HS-5 (cell line): ENCODE measurements at regions not wholly inside any gene's neighbourhood (a gene's known extent, or its start where the extent isn't known, plus 50 kb on each side); places are given as distances from the start of the nearest gene placed in this dataset.

Source experiments
- DNase-seq: peaks from one replicate; pipeline ENCODE4 v3.0.0-alpha.2; 2012; ENCODE audit warnings: low read depth

DNA sequence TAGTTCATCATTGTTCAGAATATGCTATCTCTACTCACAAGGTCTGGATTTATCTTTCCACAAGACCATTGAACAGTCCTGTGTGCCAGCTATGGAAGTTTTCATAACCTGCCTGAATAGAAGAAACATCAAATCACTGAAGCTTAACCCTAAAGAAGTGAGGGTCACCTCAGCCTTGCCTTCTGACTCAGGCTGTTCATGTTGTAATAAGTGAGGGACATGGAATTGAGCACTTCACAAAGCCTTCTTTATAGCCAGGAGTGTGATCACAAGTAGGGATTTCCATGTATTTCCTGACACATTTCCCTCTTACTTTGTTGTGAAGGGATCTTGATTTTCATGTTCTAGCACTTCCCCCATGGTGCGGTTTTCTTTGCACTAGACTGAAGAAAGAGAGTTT, 577.5 kb upstream of the WWC1 start:
- no peak for DNase-seq

DNA sequence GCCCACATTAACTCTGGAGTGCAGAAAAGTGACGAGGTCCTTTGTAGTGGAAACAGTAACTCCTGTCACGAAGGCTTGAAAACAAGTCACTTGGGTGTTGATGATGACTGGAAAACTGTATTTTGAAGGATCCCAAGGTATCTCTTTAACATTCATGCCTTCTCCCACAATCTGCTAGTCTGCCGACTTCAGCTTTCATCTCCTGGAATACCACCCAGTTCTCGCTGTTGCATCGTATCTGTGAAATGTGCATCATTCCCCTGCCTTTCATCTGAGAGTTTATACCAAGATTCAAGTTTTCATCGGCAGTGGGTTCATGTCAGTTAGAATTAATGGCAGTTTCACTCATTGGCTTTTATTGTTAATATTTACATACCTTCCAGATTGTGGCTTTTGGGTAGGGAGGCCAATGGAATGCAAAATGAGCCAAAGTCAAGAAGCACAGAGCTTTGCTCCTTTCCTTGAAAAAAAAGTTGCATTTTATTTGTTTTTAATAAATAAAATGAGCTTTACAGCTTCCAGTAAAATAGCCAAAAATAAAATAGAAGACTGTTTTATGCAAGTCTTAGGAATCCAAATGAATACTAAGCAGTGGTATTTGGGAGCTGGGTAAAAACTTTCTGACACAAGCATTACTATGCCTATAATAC, 575.2 kb upstream of the WWC1 start:
- DNase-seq: no peak

DNA sequence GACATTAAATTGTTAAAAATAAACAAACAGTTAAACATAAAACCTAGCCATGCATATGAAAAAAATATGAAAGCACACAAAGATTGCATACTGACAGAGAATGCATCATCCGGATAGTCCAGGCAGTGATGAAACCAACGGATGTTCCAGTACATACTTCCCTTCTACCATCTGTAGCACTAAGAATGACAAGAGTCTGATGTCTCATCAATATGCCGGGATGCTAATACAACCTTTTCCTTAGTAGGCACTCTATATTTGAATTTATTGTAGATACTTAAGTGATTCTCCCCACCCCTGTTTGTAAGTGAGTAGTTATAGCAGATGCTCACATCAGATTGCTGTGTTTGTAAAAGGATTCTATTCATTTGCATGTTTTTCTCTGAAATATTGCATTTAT, 571.2 kb upstream of the WWC1 start:
- no peak for DNase-seq

DNA sequence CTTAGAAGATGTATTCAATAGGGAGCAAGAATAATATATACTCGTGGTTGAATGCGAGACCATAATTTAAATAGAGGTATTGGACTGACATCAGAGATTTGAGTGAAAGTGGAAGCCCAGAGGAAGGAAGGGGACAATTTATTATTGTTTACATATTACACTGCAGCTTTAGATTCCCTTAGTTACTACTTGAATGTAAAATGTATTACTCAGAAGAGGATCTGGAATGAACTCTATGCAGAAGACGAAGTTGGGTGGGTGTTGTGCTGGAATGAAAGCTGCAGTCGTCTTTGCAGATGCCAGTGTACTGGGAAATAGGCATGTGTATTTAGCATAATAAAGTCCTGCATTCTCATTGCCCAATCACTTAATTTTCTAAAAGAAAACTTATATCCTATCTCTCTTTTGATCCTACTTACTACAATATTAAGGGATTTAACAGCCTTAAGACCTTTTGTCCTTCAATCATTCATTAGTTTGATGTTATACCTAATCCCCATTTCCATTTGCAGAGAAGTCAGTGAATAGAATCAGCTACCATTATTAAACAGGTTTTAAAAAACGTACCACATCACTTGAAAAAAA, 570.7 kb upstream of the WWC1 start:
- no peak for DNase-seq

DNA sequence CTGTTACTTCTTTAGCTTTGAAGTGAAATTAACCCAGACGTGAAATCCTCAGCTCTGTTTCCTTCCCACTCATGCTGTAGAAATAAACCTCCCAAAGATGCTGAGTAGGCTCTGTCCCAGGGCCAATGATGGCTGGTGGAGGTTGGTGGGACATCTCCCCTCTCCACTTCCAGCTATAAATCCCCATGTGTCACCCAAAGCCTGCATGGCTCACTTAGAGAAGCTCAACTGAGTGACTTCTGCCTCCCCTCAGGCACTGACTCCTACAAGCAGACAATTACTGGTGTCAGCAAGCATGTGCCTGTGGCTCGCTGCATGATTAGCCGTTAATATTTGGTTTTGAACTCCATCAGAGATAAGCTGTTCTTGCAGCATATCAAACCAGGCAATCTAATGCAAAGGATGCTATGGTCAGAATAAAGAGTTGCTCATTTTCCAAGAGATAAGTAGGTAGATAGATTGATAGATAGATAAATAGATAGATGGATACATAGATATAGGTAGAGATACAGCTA, 569.5 kb upstream of the WWC1 start:
- no peak for DNase-seq

DNA sequence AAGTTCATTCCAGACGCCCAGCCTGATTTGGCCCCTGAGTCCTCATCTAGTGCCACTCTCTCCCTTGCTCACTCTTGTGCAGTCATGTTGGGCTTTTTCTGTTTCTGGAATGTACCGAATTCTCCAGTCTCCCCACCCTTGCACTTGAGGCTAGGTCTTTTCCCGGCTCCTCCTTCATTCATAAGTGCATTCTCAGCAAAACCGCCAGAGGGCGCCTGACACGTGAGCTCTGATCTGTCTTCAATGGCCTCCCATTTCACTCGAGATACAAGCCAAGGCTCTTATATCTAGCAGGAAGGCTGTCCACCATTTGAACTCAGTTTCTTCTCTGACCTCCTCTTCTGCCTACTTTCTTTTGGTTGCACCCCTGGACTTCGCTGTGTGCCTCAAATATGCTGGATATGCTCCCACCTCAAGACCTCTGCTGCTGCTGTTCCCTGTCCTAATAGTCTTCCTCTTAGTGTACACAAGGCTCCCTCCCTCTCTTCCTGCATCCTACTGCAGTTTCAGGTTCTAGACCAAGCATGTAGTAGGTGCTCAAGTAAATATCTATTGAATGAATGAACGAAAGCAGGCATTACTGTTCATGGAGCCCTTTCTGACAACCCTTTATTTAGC, 568.1 kb upstream of the WWC1 start:
- peak; percentile 64 for DNase-seq

DNA sequence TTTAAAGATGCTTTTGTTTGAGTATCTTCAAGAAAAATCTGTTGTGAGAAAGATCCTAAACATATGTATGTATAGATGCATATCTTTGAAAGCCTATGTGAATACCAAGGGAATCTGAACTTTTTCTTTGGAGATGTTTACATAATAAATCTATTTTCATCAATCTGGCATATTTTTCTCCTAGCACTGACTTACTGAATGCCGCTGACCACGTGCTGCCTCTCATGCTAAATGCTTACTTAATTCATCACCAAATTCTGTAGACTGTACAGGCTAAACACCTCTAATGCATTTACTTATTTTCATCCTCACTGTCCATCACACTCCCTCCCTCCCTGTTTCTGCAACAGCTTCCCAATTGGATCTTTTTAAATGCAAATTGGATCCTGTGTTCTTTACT, 566.2 kb upstream of the WWC1 start:
- no peak for DNase-seq

DNA sequence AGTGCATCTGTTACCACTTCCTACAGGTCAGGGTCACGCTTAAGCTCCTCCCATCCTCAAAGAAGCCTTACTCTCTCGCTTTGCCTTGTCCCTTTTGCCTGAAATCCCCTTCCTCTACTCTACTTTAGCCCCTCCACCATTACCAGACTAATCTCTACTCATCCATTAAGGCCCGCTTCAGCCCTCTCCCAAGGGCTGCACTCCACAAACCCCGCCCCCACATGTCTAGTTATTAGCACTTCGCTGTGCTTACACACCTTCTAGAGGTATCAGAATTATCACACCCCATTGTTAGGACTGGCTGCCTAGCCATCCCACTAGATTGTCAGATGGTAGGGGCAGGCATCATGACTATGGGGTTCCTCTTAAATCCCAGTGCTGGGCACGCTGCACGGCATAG, 565.7 kb upstream of the WWC1 start:
- DNase-seq: no peak

DNA sequence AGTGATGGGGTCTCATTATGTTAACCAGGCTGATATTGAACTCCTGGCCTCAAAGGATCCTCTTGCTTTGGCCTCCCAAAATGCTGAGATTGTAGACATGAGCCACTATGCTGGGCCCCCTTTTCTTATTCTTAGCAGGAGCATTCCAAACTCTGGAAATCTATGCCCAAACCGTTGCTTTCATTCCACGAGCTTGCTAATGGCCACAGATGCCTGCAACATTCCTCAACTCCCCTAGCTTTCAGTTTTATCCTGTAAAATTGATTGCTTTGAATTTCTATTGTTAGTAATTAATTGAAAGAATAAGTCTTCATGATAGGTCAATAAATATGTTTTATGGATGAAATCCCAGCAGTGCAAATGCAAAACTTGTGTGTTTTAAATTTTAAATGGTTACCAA, 564.8 kb upstream of the WWC1 start:
- DNase-seq: no peak

DNA sequence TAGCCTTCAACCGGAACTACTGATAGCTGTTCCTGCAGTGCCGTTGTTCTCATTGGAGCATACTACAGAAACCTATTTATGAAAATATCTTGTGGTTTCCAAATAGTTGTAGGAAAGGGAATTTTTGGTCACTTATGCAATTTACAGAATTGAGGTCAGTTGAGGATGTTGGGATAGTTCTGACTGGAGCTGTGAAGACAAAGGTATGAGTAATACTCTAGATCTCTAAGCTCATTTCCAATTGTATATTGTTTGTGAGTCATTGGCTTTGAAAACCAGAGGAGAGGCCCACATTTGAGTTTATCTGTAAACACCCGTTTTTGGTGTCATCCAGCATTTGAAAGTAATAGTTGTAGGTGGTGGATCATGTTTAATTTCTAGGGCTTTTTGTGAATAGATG, 561.3 kb upstream of the WWC1 start:
- DNase-seq: peak; percentile 96

DNA sequence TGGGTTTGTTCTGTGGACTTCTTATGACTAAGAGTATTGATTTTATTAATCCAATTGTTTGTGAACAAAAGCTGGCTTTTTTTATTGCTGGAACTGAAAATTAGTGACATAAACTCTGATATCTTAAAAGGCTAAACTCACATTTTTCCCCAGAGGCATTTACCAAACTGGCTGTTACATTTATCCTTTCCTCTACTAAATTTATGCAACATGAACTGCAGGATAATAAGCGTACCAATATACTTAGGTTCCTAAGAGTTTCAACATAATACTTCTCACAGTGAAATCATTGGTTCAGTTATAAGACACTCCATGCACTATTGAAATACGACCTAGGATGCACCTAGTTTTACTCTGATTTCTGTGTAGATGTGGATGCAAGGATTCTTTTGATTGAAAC, 560.8 kb upstream of the WWC1 start:
- DNase-seq: no peak

DNA sequence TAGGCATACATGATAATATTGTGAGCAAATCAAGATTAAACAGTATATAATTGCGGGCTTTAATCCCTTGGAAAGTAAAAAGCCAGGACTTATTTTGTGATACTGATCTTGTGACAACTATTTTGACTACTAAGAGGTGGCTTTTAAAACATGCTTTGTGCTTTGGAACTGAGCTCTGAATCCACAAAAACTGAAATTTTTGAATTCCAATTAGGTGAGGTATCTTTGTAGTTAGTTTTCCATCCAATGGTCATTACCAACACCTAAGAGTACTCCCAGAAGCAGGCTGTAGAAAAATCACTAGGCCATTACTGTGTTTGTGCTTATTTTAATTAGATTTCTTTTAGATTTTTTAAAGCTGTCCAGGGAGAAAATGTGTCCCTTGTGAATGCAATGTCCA, 559.5 kb upstream of the WWC1 start:
- no peak for DNase-seq

DNA sequence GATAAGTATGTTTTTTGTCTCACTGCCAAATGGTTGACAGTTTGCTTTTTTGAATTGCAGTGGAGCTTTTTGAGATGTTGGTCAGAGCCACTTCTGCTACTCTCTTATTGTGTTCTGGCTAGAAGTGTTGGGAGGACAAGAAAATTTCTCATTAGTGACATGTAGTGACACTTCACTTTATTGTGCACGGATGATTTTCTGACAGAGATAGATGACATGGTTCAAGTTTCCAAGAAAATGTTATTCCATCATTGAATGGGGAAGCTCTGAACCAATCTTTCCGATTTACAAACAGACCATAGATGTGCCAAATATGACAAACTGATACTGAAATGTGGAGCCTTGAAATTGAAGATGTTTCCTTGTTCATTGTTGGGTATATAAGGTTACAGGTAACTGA, 558.9 kb upstream of the WWC1 start:
- DNase-seq: no peak

DNA sequence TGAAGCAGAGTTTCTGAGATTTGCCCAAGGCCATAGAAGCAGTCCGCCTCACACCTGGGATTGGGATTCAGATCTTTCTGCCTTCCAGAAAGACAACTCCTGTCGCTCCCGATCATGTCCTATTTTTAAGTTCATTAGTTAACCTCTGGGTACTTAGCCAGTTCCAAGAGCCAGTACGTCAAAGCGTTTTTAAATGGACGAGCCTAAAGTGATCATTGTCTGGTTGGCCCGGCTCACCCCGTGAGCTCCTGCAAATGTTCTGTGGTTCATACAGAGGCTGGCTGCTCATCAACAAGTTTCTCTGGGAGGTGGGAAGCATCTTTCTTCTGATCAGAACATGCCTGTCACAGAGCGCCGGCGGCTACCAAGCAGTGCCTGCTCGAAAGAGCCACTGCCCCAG, 554.5 kb upstream of the WWC1 start:
- DNase-seq: no peak

DNA sequence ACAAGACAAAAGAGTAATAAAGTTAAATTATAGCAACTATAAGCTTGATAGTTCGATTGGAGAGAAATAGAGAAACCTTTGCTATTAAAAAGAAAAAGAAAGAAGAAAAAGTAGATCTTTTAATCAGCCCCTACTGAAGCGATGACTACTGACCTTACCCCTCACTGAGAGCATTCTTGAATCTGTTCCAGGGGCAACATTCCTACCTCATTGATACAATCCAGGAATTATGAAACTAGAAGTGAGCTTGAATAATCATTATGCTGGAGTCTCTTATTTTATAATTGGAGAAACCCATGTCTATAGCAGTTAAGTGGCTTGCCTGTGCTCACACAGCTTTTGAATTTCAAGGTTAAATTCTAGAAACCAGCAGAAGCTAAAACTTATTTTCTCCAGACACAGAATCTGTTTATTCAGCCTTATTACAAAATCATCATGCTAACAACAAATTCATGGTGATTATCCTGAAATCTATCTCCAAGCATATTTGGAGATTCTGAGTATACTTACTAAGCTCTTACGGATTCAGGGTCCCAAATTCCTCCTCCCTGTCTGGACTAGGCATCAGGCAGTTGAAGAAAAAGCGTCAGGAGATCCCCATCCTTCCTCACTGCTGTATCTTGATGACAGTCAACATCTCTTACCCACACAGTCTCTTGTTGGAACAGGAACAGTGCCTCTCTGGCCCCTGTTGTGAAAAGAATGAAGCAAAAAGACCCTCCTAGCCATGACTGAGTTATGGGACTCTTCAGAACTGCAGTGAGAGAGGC, 547.6 kb upstream of the WWC1 start:
- DNase-seq: peak; percentile 89

DNA sequence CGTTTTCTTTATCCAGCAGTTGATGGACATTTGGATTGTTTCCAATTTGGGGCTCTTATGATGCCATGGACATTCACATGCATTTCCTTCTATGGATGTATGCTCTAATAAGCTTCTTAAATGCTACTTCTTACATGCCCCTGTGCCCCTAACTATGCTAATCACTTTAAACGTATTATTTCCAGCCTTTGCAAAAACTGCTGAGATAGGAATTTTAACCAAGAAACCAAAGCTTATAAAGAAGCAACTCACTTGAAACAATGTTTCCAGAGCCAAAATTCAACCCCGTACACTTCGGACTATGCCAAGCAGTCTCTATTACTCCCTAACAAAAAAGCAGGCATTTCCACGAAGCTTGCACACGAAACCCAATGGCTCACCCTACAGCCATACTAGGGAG, 545.6 kb upstream of the WWC1 start:
- DNase-seq: no peak

DNA sequence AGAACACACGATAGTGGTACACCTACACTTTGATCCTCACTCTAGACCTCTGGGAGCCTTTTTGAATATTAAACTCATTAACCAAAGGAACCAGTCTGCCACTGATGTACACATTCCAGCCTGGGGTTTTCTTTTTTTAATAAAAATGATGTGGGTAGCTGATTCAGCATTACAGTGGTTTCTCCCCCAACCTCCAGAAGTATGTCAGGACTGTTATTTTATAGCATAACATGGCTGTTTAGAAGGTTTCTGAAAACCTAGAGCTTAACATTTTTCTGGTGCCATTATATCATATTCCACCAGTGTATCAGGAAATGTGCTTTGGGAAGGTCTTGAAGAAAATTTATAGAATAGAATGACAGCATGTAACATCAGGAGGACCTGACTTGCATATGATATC, 540.9 kb upstream of the WWC1 start:
- no peak for DNase-seq

DNA sequence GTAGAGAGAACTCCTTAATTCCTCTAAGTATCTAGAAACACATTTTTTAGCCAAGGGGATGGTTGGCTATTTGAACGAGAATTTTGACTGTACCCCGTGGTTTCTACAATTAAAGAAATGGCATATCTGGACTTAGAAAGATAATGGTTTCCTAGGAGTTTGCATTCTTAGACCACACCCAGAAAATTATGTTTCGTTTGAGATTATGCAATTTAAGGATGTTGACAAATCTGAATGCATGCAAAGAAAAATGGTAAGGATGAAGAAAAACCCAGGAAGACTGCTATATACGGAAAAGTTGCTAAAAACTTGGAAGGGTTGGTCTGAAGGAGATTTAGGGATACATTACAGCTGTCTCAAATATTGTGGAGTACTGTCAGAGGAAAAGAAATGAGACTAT, 538.5 kb upstream of the WWC1 start:
- no peak for DNase-seq

DNA sequence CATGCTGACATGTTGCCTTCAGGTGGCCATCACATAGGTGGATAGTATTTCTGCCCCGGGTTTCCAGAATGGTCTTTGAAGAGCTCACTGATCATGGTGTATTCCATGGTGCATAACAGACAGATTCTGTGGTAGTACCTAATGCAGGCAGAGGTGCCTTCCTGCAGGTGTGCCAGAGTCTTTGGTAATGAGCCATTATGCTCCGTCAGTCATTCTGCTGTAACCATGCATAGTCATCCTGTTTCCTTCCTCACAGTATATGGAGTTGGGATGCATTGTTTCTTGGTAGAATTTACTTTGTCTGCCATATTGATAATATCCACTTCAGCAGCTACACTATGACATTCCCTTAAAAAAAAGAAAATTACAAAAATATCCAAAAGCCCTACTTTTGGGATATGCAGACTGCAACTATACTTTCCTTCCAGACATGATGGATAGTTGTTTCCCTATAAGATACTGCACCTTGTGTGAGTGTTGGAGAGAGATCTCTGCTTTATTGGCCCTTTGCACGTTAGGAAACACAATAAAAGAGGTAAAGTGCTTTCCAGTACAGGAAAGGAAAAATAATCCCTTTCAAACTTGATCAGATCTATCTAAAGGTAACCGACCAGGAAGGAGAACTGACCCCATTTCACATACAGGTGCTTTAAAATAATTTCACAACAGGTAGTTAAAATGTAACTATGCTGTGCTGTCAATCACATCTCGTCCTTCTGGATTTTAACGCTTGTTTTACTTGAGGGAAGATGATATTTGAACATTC, 537.5 kb upstream of the WWC1 start:
- DNase-seq: no peak

DNA sequence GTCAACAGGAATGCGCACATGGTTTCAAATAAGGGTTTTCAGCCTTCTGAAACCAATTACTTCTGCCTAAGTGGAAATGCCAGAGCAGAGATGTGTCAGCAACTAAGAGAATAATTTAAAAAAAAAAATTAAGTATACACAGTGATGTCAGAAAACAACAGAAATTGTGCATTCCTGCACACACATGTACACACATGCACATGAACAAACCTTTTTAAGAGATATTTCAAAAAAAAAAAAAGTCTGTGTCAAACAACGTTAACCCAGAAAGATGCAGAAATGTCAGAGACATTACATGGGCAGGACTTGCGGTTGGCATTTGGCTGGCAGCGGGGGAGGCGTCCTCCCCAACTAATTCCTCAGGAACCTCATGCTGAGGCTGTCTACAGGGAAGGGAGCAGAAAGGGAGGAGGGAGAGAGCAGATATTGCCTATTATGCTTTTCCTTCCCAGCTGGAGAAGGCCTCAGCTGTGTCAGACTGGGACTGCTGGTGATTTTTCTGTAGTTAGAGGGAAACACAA, 536.9 kb upstream of the WWC1 start:
- peak; percentile 90 for DNase-seq

DNA sequence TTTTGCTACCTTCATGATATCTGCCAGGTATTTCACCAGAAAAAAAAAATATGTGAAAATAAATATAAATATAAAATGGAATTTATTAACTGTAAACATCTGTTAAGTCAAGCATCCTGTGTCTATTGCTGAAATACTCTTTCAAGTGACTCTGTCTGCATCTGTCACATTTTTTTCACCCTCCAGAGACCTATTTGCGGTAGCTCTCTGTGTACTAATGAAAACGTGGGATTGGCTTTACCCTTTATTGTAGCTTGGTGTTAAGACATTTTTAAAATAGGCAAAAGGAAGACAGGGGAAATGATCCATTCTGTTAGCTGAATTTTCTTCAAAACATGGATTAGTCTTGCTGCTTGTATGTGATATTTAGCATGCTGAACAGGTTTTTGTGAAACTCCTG, 536.0 kb upstream of the WWC1 start:
- no peak for DNase-seq
